ENCODE measurements at regions not wholly inside any gene's neighbourhood (a gene's known extent, or its start where the extent isn't known, plus 50 kb on each side); places are given as distances from the start of the nearest gene placed in this dataset.

GRCh38 chrX:39000802-39001201 lies 199.5 kb downstream of the MID1IP1 start:
- H3K27me3 ChIP-seq (ENCODE audit: insufficient read depth, low read length), result no peaks in the 10 kb centered on the region; the same call in 1 of the 2 replicates
- no peak for DNase-seq
- H4K20me1 ChIP-seq (ENCODE audit: control insufficient read depth, insufficient read depth, insufficient read length), result no peaks in the 10 kb centered on the region
- no peak overlapping the region for H3K23ac ChIP-seq (ENCODE audit: insufficient read length, low read depth, low read length)
- Mint-ChIP-seq H3K27me3 (ENCODE audit: low read depth) (no peaks in the 10 kb centered on the region), H3K4me3 (no peak overlapping the region), H3K4me1 (no peaks in the 10 kb centered on the region), H3K9me3 (peaks cover 51 to 69% of the 10 kb centered on the region in 2 experiments), H3K27ac (no peak overlapping the region), H3K36me3 (ENCODE audit: insufficient read depth in 1 of 3, low read depth in 3 of 3) (peaks cover 0 to 2% (median 0%) of the 10 kb centered on the region in 3 experiments; a peak in 2 of 7 replicates)
- H3K9ac ChIP-seq (ENCODE audit: extremely low read depth, insufficient read length, low read length), result no peak overlapping the region
- no peak overlapping the region for H4K8ac ChIP-seq (replicated peaks; ENCODE audit: insufficient read length, low read depth, low read length)
- no peaks in the 10 kb centered on the region for H3K23me2 ChIP-seq (ENCODE audit: insufficient read length, low read depth, low read length, poor library complexity, severe bottlenecking)
- H3K56ac ChIP-seq (ENCODE audit: insufficient read length, low read depth, low read length), result no peak overlapping the region
- TF ChIP-seq, protein P1, sequence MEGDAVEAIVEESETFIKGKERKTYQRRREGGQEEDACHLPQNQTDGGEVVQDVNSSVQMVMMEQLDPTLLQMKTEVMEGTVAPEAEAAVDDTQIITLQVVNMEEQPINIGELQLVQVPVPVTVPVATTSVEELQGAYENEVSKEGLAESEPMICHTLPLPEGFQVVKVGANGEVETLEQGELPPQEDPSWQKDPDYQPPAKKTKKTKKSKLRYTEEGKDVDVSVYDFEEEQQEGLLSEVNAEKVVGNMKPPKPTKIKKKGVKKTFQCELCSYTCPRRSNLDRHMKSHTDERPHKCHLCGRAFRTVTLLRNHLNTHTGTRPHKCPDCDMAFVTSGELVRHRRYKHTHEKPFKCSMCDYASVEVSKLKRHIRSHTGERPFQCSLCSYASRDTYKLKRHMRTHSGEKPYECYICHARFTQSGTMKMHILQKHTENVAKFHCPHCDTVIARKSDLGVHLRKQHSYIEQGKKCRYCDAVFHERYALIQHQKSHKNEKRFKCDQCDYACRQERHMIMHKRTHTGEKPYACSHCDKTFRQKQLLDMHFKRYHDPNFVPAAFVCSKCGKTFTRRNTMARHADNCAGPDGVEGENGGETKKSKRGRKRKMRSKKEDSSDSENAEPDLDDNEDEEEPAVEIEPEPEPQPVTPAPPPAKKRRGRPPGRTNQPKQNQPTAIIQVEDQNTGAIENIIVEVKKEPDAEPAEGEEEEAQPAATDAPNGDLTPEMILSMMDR (conservative IDR thresholded peaks at IDR 0.05), result no peak
- no peaks in the 10 kb centered on the region for H3K9me3 ChIP-seq (ENCODE audit: control insufficient read depth, low read depth, low read length)
- no peak overlapping the region for H4K91ac ChIP-seq (ENCODE audit: insufficient read length, low read depth, low read length)
- no peak overlapping the region for H2AK5ac ChIP-seq (ENCODE audit: insufficient read length, low read length)
- H2AFZ ChIP-seq (ENCODE audit: low read length), result no peak overlapping the region
- H3K14ac ChIP-seq (ENCODE audit: insufficient read depth, low read length), result no peak overlapping the region
- no peak overlapping the region for H2BK20ac ChIP-seq (ENCODE audit: low read depth, low read length, poor library complexity, severe bottlenecking)
- no peak overlapping the region for H2BK120ac ChIP-seq (ENCODE audit: low read depth, low read length, poor library complexity, severe bottlenecking)
- H3K79me1 ChIP-seq (ENCODE audit: insufficient read depth, low read depth, low read length, poor library complexity, severe bottlenecking), result no peaks in the 10 kb centered on the region
- H2BK15ac ChIP-seq (ENCODE audit: low read depth, low read length), result no peak overlapping the region
- WGBS (ENCODE audit: extremely low coverage, insufficient read length, low lambda C conversion rate), result no CpG with 5 or more reads among the region's 1 CpG
- no peak overlapping the region for H3K27ac ChIP-seq (ENCODE audit: insufficient read length, low read depth, low read length)
- H2BK5ac ChIP-seq (ENCODE audit: insufficient read length, low read length), result no peak overlapping the region
- H3K79me2 ChIP-seq (ENCODE audit: insufficient read depth, low read length), result no peaks in the 10 kb centered on the region
- H3K18ac ChIP-seq (ENCODE audit: insufficient read length, low read depth, low read length), result no peak overlapping the region
- H4K5ac ChIP-seq (ENCODE audit: insufficient read length, low read depth, low read length), result no peak overlapping the region
- no peaks in the 10 kb centered on the region for H3K4me1 ChIP-seq (ENCODE audit: insufficient read depth, low read length)
- no peak overlapping the region for H2BK12ac ChIP-seq (ENCODE audit: insufficient read length, low read depth, low read length)
- H3K4ac ChIP-seq (ENCODE audit: low read depth, low read length), result no peak overlapping the region
- no peak overlapping the region for H3T11ph ChIP-seq (ENCODE audit: low read length)
- H3K4me2 ChIP-seq (ENCODE audit: insufficient read depth, insufficient read length, low read length), result no peak overlapping the region

All from H9 (cell line).